Sigmoid colon (tissue), 6 donors: ENCODE measurements at regions not wholly inside any gene's neighbourhood (a gene's known extent, or its start where the extent isn't known, plus 50 kb on each side); places are given as distances from the start of the nearest gene placed in this dataset.

ENCODE experiments used
- DNase-seq: peaks from one replicate; pipeline ENCODE4 v3.0.0-alpha.2; 2019
- H3K27ac ChIP-seq, 4 donors: fragments of 200-600 bp; sonication (generic); one replicate each; pipeline ENCODE4 v1.5.1; 2016 to 2019; ENCODE audit warnings: mild to moderate bottlenecking in 1 of 4
- H3K27me3 ChIP-seq, 3 donors: fragments of 200-600 bp; sonication (generic); one replicate each; pipeline ENCODE4 v1.5.1; 2019; ENCODE audit warnings: mild to moderate bottlenecking in 1 of 3
- H3K36me3 ChIP-seq, 4 donors: fragments of 200-600 bp; sonication (generic); one replicate each; pipeline ENCODE4 v1.5.1; 2016 to 2019
- H3K4me1 ChIP-seq, 4 donors: fragments of 200-600 bp; sonication (generic); one replicate each; pipeline ENCODE4 v1.5.1; 2017 to 2019
- H3K4me3 ChIP-seq, 4 donors: fragments of 200-600 bp; sonication (generic); one replicate each; pipeline ENCODE4 v1.5.1; 2017 to 2019; ENCODE audit warnings: mild to moderate bottlenecking in 2 of 4, moderate library complexity in 1 of 4
- H3K9me3 ChIP-seq, 4 donors: fragments of 200-600 bp in 3 of 4; sonication (generic) in 3 of 4; one replicate each; pipeline versions ENCODE4 v1.5.1 to v1.6.1; 2013 to 2019
- CTCF ChIP-seq, 4 experiments: fragments of 450-650 bp in 3 of 4; fragments of 200-600 bp in 1 of 4; IDR thresholded peaks; one replicate each; pipeline ENCODE4 v1.5.1; 2016 to 2019; ENCODE audit warnings: antibody characterized with exemption in 4 of 4, mild to moderate bottlenecking in 3 of 4, moderate library complexity in 2 of 4
- EP300 ChIP-seq, 4 donors: sonication (generic); formaldehyde crosslinking; IDR thresholded peaks; one replicate each; pipeline ENCODE4 v1.6.1; 2017; ENCODE audit warnings: antibody characterized with exemption in 4 of 4
- POLR2A ChIP-seq, 2 donors: fragments of 450-650 bp; IDR thresholded peaks; one replicate each; pipeline ENCODE4 v1.6.1; 2016; ENCODE audit warnings: antibody characterized with exemption in 2 of 2, mild to moderate bottlenecking in 2 of 2, moderate library complexity in 2 of 2
- POLR2AphosphoS5 ChIP-seq, 4 donors: sonication (generic); formaldehyde crosslinking; IDR thresholded peaks; one replicate each; pipeline ENCODE4 v1.6.1; 2017; ENCODE audit warnings: antibody characterized with exemption in 4 of 4
- WGBS, 2 donors: extraction: QIAGEN DNeasy Blood & Tissue Kit; methylation state at CpG; one replicate each; pipeline ENCODE4 v1.1.7; 2013; 5-methylcytosine and 5-hydroxymethylcytosine counted together
- intact Hi-C: fragments of 100-400 bp; cut with DNase I; formaldehyde crosslinking; loops from one replicate; pipeline ENCODE4 v1.15.1; 2023
- donor health status: healthy with polysubstance abuse.
- donor health status: healthy.

GRCh38 chr18:10088734-10089133 is 174.9 kb downstream of the VAPA start:
- H3K27ac ChIP-seq = no peak overlapping the region
- no peak overlapping the region for H3K4me3 ChIP-seq
- 89 to 92% methylated on average over 3 of the region's 3 CpGs for WGBS, 2 donors
- TF ChIP-seq POLR2A (IDR thresholded peaks at IDR 0.05) (no peak), POLR2AphosphoS5 (IDR thresholded peaks at IDR 0.05) (no peak), EP300 (IDR thresholded peaks at IDR 0.05) (no peak), CTCF (IDR thresholded peaks at IDR 0.05) (no peak)
- no peaks in the 10 kb centered on the region for H3K9me3 ChIP-seq
- H3K36me3 ChIP-seq = no peaks in the 10 kb centered on the region
- H3K27me3 ChIP-seq = no peaks in the 10 kb centered on the region
- no peaks in the 10 kb centered on the region for H3K4me1 ChIP-seq
- no peak for DNase-seq
- intact Hi-C loops = loop anchor here (5.0 kb wide), 1 partner anchor 84 kb away; no protein-coding TSS in a partner anchor

DNA sequence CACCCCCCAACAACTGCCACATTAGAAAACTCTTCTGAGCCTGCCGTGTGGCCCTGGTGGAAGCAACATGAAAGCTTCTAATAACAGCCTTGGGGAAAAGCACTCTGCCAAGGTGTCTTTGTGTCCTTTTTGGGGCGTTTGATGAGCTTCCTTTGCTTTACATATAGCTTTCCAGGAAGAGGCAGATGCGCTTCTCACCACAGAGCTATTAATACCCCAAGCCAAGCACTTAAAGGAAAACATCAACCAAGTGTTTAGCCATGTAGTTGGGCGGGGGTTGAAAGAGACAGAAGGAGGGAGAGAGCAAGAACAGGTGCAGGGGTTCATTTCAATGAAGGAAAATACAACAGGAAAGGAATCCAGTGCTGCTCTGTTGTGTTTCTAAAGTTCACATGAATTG is 176.1 kb downstream of the VAPA start:
- no peaks in the 10 kb centered on the region for H3K27me3 ChIP-seq
- no peak overlapping the region for H3K27ac ChIP-seq
- intact Hi-C loops = loop anchor here (5.0 kb wide), 1 partner anchor 82 kb away; no protein-coding TSS in a partner anchor
- H3K9me3 ChIP-seq = no peaks in the 10 kb centered on the region
- H3K36me3 ChIP-seq = no peaks in the 10 kb centered on the region
- TF ChIP-seq EP300 (IDR thresholded peaks at IDR 0.05) = no peak
- no peak for TF ChIP-seq POLR2A (IDR thresholded peaks at IDR 0.05)
- TF ChIP-seq POLR2AphosphoS5 (IDR thresholded peaks at IDR 0.05) = no peak
- TF ChIP-seq CTCF (IDR thresholded peaks at IDR 0.05) = no peak
- H3K4me3 ChIP-seq = no peak overlapping the region
- 51 to 80% methylated on average over 4 of the region's 4 CpGs for WGBS, 2 donors
- H3K4me1 ChIP-seq = no peaks in the 10 kb centered on the region
- DNase-seq = no peak

DNA sequence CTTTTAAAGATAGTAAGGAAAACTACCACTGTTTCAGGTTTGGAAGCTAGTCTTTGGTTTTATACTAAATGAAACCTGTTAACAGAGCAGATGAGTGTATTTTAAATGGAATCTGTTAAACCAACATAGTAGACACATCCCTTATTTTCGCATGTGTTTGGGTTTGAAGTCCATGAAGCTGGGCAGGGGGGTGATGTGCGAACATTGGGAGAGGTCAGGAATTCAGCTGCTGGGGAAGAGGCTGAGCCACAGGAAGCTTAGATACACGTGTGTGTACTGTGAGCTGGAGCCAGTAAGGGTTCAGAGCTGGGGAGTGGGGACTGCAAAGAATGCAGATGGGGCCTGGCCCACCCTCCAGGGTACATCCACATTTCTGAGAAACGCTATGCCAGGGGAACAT is 176.9 kb downstream of the VAPA start:
- WGBS, 2 donors = 75% methylated on average over 4 of the region's 4 CpGs
- H3K4me3 ChIP-seq = no peak overlapping the region
- no peaks in the 10 kb centered on the region for H3K9me3 ChIP-seq
- no peaks in the 10 kb centered on the region for H3K36me3 ChIP-seq
- DNase-seq = no peak
- H3K27me3 ChIP-seq = no peaks in the 10 kb centered on the region
- H3K27ac ChIP-seq = no peak overlapping the region
- TF ChIP-seq POLR2A (IDR thresholded peaks at IDR 0.05) = no peak
- no peak for TF ChIP-seq EP300 (IDR thresholded peaks at IDR 0.05)
- TF ChIP-seq POLR2AphosphoS5 (IDR thresholded peaks at IDR 0.05) = no peak
- TF ChIP-seq CTCF (IDR thresholded peaks at IDR 0.05) = no peak
- H3K4me1 ChIP-seq = no peaks in the 10 kb centered on the region
- intact Hi-C loops = no loop called here

- TF ChIP-seq POLR2AphosphoS5 (IDR thresholded peaks at IDR 0.05) (no peak), POLR2A (IDR thresholded peaks at IDR 0.05) (no peak), EP300 (IDR thresholded peaks at IDR 0.05) (no peak), CTCF (IDR thresholded peaks at IDR 0.05) (no peak)
- WGBS, 2 donors = 93 to 95% methylated on average over 10 of the region's 10 CpGs
- intact Hi-C loops = no loop called here
- DNase-seq = no peak
- H3K4me3 ChIP-seq = no peak overlapping the region
- no peaks in the 10 kb centered on the region for H3K36me3 ChIP-seq
- no peaks in the 10 kb centered on the region for H3K4me1 ChIP-seq
- no peaks in the 10 kb centered on the region for H3K27me3 ChIP-seq
- no peak overlapping the region for H3K27ac ChIP-seq
- no peaks in the 10 kb centered on the region for H3K9me3 ChIP-seq
Observed at GRCh38 chr18:10093445-10093844, 179.6 kb downstream of the VAPA start.

GRCh38 chr18:10094154-10094553 is 180.3 kb downstream of the VAPA start:
- no peaks in the 10 kb centered on the region for H3K9me3 ChIP-seq
- no peaks in the 10 kb centered on the region for H3K27me3 ChIP-seq
- no peak overlapping the region for H3K27ac ChIP-seq
- no peaks in the 10 kb centered on the region for H3K36me3 ChIP-seq
- no peak overlapping the region for H3K4me3 ChIP-seq
- WGBS, 2 donors = 35 to 57% methylated on average over 1 of the region's 1 CpG
- H3K4me1 ChIP-seq = no peaks in the 10 kb centered on the region
- no peak for DNase-seq
- TF ChIP-seq POLR2AphosphoS5 (IDR thresholded peaks at IDR 0.05) (no peak), POLR2A (IDR thresholded peaks at IDR 0.05) (no peak), CTCF (IDR thresholded peaks at IDR 0.05) (no peak), EP300 (IDR thresholded peaks at IDR 0.05) (no peak)
- intact Hi-C loops = no loop called here
